ENCODE measurements at regions not wholly inside any gene's neighbourhood (a gene's known extent, or its start where the extent isn't known, plus 50 kb on each side); places are given as distances from the start of the nearest gene placed in this dataset.
"Not testable (repeated sequence)": the region's sequence is repeated elsewhere in the genome, so short reads cannot be mapped to it uniquely, and the experiment has no call there.

GRCh38 chr5:117183326-117183725 is 608.7 kb upstream of the SEMA6A start:
- DNase-seq = no peak

- no peak for DNase-seq
These were observed 607.5 kb upstream of the SEMA6A start for GRCh38 chr5:117182104-117182503.

- DNase-seq = no peak
These were observed 602.7 kb upstream of the SEMA6A start for GRCh38 chr5:117177302-117177701.

- no peak for DNase-seq
These were observed 590.4 kb upstream of the SEMA6A start for GRCh38 chr5:117165068-117165467.

GRCh38 chr5:117161718-117162335 is 587.2 kb upstream of the SEMA6A start:
- no peak for DNase-seq

GRCh38 chr5:117160391-117160790 is 585.8 kb upstream of the SEMA6A start:
- DNase-seq = no peak

- no peak for DNase-seq
These were observed 574.7 kb upstream of the SEMA6A start for GRCh38 chr5:117149312-117149711.

GRCh38 chr5:117144086-117144485 is 569.5 kb upstream of the SEMA6A start:
- DNase-seq = no peak

GRCh38 chr5:117143406-117143805 is 568.8 kb upstream of the SEMA6A start:
- DNase-seq = no peak

GRCh38 chr5:117138523-117138922 is 563.9 kb upstream of the SEMA6A start:
- no peak for DNase-seq

GRCh38 chr5:117135851-117136250 is 561.2 kb upstream of the SEMA6A start:
- DNase-seq = no peak

- DNase-seq = no peak
These were observed 558.6 kb upstream of the SEMA6A start for GRCh38 chr5:117133198-117133597.

- no peak for DNase-seq
These were observed 557.3 kb upstream of the SEMA6A start for GRCh38 chr5:117131876-117132275.

- no peak for DNase-seq
These were observed 556.5 kb upstream of the SEMA6A start for GRCh38 chr5:117131048-117131679.

- DNase-seq = no peak
These were observed 543.9 kb upstream of the SEMA6A start for GRCh38 chr5:117118499-117118898.

GRCh38 chr5:117117314-117117713 is 542.7 kb upstream of the SEMA6A start:
- not testable (repeated sequence) for DNase-seq

GRCh38 chr5:117110548-117110947 is 535.9 kb upstream of the SEMA6A start:
- no peak for DNase-seq

- DNase-seq = no peak
These were observed 533.2 kb upstream of the SEMA6A start for GRCh38 chr5:117107859-117108258.

- DNase-seq = no peak
These were observed 529.1 kb upstream of the SEMA6A start for GRCh38 chr5:117103703-117104102.

- no peak for DNase-seq
These were observed 528.0 kb upstream of the SEMA6A start for GRCh38 chr5:117102591-117102990.

GRCh38 chr5:117100176-117100575 is 525.6 kb upstream of the SEMA6A start:
- no peak for DNase-seq

GRCh38 chr5:117098094-117098493 is 523.5 kb upstream of the SEMA6A start:
- DNase-seq = no peak

GRCh38 chr5:117095346-117096332 is 521.0 kb upstream of the SEMA6A start:
- DNase-seq = no peak
